ENCODE measurements at regions not wholly inside any gene's neighbourhood (a gene's known extent, or its start where the extent isn't known, plus 50 kb on each side); places are given as distances from the start of the nearest gene placed in this dataset.

GRCh38 chr2:237227592-237228280, 142.0 kb downstream of the COPS8 start:
- TF ChIP-seq CTCF (IDR thresholded peaks at IDR 0.05), result no peak
- TF ChIP-seq POLR2A (IDR thresholded peaks at IDR 0.05), result no peak

Measured in esophagus squamous epithelium (tissue), 4 donors.